HG03175 (cell line): ENCODE measurements at regions not wholly inside any gene's neighbourhood (a gene's known extent, or its start where the extent isn't known, plus 50 kb on each side); places are given as distances from the start of the nearest gene placed in this dataset.
"Not testable (repeated sequence)": the region's sequence is repeated elsewhere in the genome, so short reads cannot be mapped to it uniquely, and the experiment has no call there.

Source experiments
- ATAC-seq: cut with Tn5 transposase; IDR thresholded peaks from one replicate; pipeline ENCODE4 v1.9.1; 2021; ENCODE audit warnings: mild to moderate bottlenecking, moderate library complexity; ENCODE audit not compliant: unreplicated experiment

- no peak for ATAC-seq
Measured at GRCh38 chr2:55811048-55811447, 112.5 kb downstream of the EFEMP1 start.

- ATAC-seq = no peak
Measured at GRCh38 chr2:55810622-55811020, 113.0 kb downstream of the EFEMP1 start.

- no peak for ATAC-seq
Measured at GRCh38 chr2:55809875-55810621, 113.5 kb downstream of the EFEMP1 start.

GRCh38 chr2:55807900-55808299 lies 114.3 kb upstream of the PNPT1 start:
- no peak for ATAC-seq

GRCh38 chr2:55805686-55806085 lies 112.0 kb upstream of the PNPT1 start:
- no peak for ATAC-seq

GRCh38 chr2:55804535-55804934 lies 110.9 kb upstream of the PNPT1 start:
- ATAC-seq = no peak

- ATAC-seq = no peak
Measured at GRCh38 chr2:55802067-55802466, 108.4 kb upstream of the PNPT1 start.

GRCh38 chr2:55801436-55801835 lies 107.8 kb upstream of the PNPT1 start:
- no peak for ATAC-seq

GRCh38 chr2:55799624-55800023 lies 106.0 kb upstream of the PNPT1 start:
- ATAC-seq = not testable (repeated sequence)

GRCh38 chr2:55796121-55796520 lies 102.5 kb upstream of the PNPT1 start:
- ATAC-seq = no peak

GRCh38 chr2:55793602-55794001 lies 100.0 kb upstream of the PNPT1 start:
- ATAC-seq = not testable (repeated sequence)

- no peak for ATAC-seq
Measured at GRCh38 chr2:55786280-55786679, 92.6 kb upstream of the PNPT1 start.

GRCh38 chr2:55783751-55784150 lies 90.1 kb upstream of the PNPT1 start:
- ATAC-seq = not testable (repeated sequence)

- peak; percentile 56 for ATAC-seq
Measured at GRCh38 chr2:55782528-55783173, 89.0 kb upstream of the PNPT1 start.

- no peak for ATAC-seq
Measured at GRCh38 chr2:55781542-55781941, 87.9 kb upstream of the PNPT1 start.

GRCh38 chr2:55780697-55781096 lies 87.1 kb upstream of the PNPT1 start:
- ATAC-seq = no peak

- ATAC-seq = no peak
Measured at GRCh38 chr2:55779459-55780421, 86.1 kb upstream of the PNPT1 start.

GRCh38 chr2:55776966-55777365 lies 83.3 kb upstream of the PNPT1 start:
- ATAC-seq = no peak

GRCh38 chr2:55776479-55776878 lies 82.8 kb upstream of the PNPT1 start:
- ATAC-seq = no peak

- ATAC-seq = peak; percentile 72
Measured at GRCh38 chr2:55775828-55776227, 82.2 kb upstream of the PNPT1 start.

- ATAC-seq = not testable (repeated sequence)
Measured at GRCh38 chr2:55773651-55774050, 80.0 kb upstream of the PNPT1 start.
